Amniotic stem cell (primary cell): ENCODE measurements at regions not wholly inside any gene's neighbourhood (a gene's known extent, or its start where the extent isn't known, plus 50 kb on each side); places are given as distances from the start of the nearest gene placed in this dataset.
"Not testable (repeated sequence)": the region's sequence is repeated elsewhere in the genome, so short reads cannot be mapped to it uniquely, and the experiment has no call there.

ENCODE experiments used
- DNase-seq: peaks from one replicate; lab custom pipeline; 2025; lab: John Stamatoyannopoulos, UW

DNA sequence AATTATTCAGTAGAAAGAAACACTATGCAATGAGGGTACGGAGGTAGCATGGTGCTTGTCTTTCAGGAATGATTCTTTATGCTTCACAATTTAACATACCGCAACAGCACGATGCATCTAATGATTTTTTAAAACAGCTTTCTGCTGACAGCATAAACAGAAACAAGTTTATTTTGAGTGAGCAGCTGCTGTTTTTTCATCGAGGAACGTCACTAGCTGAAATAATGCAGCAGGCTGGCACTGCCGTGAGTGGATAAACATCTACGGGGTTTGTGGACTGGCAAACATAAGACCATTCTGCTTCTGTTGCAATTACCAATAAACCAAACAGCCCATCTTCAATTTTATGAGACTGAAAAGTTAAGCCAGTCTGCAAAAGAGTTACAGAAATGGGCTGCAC, 871.8 kb downstream of the RPS29 start:
- no peak for DNase-seq

DNA sequence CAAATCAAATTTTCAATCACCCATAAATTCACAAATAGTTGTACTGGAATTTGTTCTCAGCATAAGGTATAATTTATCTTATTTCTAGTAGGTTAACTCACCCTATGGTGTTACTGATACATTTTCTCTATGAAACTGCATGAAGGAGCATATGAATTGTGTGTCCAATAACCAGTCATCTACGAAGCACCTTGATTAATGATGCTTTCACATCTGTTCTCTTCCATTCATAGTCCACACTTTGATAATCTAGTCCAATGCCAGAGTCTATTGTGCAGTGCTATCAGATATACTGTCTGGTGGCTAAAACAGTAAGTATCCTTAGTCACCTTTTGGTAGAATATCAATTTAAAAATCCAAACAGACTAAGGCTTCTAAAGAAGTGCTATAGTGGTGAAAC, 876.0 kb downstream of the RPS29 start:
- DNase-seq, result no peak

DNA sequence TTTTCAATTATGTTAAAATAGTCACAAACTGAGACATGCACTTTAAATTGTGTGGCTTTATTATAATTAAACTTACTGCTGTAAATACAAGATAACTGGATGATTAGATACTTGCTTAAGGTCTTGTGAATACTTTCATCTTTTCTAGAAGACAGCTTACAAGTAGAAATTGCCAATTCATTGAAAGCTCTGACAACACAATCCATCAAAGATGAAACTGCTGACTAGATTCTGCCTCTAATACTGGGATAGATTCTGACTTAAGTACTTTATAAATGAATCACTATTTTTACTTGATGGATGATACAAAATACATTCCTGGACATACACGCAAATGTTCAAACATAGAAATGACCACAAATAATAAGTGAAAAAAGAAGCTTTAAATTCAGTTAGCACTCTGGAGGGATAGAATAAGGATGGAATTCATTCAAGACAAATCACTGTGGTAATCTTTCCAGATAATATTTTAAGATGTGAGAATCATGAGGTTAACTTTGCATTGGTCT, 876.8 kb downstream of the RPS29 start:
- DNase-seq, result no peak

DNA sequence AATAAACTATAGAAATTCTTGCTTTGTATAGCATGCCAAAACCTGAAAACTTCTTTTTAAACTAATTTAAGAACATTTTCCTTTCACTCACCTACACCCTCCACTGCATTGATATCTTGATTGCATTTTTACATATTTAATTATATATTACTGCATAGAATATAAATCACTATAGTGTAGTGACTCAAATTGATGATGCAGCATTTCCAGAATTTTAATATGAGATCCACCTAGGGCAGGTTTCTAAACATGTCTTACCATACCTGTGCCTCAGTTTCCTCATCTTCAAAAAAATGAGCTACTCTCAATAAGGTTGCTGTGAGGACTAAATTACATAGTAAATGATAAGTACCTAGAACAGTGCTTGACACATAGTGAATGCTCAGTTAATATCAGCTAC, 881.5 kb downstream of the RPS29 start:
- no peak for DNase-seq

DNA sequence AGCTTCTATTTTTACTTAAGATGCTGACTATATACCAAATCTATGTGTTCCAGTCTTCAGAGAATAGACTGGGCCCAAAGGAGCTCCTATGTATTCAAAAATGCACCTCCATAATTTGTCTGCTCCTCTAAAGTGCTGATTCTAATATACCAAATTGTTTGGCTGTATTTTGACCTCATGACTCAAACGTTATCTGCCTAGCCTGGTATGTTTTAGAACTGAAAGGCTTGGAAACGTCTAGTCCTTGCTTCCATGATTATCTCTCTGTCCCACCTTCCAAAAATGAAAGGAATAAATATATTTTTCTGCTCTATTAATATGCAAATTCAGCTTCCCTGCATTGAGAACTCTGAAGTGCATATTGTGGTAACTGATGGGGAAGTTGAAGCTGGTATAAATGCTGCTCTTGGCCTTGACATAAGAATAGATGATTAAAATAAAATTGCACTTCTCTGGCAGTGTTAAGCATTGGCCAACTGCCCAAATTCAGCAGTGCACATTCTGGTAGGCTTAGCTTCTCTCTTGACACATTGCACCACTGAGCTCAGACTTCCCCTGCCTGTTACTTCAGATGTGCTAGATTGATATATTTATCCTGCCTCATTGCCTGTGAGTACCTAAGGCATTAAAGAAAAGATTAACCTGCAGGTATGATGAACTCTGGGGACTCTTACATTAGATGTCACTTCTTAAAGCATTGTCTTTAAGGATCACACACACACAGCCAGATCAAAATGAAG, 882.3 kb downstream of the RPS29 start:
- no peak for DNase-seq

DNA sequence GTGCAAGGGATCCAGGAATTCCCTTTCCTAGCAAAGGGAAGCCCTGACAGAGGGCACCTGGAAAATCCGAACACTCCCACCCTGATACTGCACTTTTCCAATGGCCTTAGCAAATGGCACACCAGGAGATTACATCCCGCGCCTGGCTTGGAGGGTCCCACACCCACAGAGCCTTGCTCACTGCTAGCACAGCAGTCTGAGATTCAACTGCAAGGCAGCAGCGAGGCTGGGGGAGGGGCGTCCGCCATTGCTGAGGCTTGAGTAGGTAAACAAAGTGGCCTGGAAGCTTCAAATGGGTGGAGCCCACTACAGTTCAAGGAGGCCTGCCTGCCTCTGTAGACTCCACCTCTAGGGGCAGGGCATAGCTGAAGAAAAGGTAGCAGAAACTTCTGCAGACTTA, 888.8 kb downstream of the RPS29 start:
- not testable (repeated sequence) for DNase-seq

DNA sequence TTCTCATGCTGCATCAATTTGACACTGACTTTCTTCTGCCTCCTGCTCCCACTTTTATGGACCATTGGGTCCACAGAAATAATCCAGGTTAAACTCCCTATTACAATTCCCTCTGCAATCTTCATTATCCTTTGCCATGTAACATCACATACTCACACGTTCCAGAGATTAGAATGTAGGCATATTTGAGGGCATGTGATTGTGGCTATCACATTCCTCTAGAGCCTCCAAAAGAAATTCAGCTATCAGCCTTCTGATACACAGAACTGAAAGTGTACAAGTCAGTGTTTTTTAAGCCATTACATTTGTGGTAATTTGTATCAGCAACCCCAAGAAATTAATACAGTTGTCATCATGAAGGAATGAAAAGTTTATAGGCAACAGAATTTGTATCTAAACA, 892.4 kb downstream of the RPS29 start:
- DNase-seq, result no peak

DNA sequence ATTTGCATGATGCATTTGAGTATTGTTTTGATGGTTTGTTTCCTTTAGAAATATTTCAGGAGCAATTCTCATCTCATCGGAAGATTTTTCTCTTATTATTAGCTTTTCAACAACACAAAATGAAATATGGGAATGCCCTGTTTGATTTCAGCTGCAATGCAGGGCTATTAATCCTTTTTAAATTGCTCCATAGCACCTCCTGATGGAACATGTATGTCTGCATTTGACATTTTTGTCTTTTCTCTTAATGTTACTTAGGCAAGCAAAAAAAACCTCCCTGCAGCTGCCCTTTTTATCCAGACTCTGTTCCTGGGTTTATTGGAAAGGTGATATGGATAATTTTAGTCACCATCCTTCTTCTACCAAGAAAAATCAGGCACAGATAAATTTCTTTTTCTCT, 895.8 kb downstream of the RPS29 start:
- DNase-seq, result no peak

DNA sequence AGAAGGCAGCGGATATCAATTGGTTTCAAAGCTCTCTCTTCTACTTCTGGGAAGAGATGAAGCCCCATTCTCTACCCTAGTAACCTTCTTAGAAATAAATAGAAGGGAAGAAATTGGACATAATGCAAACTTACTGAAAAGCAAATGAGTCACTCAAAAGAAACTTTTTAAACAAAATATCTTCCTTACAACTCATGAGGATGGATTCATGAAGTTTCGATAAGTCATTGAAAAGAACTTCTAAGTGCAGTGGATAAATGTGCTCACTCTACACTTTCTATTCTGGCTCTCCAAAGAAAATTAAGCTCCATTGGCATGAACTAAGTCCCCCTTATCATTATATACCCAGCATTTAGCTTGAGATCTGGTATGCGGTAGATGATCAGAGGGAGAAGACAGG, 899.5 kb downstream of the RPS29 start:
- no peak for DNase-seq

DNA sequence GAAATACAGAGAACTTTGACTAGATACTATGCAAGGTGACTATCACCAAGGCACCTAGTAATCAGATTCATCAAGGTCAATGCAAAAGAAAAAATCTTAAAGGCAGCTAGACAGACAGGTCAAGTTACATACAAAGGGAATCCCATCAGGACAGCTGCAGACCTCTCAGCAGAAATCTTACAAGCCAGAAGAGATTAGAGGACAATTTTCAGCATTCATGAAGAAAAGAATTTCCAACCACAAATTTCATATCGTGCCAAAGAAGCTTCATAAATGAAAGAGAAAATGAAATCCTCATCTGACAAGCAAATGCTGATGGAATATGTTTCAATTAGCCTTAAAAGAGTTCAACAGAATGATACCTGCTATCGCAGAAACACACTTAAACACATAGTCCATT, 913.7 kb downstream of the RPS29 start:
- no peak for DNase-seq

DNA sequence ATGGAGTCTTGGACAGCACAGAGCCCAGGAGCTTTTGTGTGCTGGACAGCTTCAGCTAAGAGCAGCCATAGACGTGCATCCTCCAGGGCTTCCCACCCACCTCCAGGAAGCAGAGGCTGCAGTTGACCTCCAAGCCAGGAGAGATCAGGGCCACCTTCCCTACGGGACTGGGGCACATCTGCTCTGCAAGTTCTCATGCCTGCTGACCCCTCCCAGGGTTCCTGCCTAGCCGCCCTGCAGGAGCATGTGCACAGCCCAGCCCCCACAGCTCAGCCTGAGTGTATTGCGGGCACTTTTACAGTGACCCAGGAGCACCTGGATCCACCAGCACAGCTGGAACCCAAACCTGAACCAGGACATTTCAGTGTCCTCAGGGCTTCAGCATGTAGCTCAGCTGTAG, 915.2 kb downstream of the RPS29 start:
- DNase-seq, result no peak

DNA sequence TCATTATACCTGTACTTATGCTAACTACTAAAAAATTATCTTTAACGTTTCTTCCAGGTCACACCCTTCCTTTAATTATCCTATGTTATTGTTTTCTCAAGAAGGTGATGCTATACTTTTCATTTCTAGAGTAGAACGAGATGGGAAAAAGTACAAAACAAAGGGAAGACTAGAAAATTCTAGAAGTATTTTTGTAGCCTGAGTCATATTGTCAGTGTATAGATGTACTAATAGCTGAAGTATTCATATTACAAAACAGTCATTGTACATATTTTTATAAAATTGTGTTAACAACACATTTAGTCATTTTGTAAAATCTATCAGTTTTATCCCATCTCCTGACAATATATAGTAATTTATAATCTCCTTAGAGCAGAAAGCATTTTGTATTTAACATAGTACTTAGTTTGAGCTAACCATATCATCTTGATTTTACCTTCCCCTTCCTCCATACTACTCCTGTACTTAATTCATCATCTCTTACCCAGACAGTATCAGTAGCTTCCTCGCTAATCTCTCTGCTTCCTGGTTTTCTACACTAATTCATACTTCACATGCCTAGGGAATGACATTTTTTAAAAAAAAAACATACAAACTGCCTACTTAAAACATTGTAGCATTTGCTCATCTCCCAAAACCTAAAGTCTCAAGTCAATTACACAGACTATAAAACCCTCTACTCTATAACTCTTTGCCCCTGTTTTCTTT, 920.9 kb downstream of the RPS29 start:
- no peak for DNase-seq

DNA sequence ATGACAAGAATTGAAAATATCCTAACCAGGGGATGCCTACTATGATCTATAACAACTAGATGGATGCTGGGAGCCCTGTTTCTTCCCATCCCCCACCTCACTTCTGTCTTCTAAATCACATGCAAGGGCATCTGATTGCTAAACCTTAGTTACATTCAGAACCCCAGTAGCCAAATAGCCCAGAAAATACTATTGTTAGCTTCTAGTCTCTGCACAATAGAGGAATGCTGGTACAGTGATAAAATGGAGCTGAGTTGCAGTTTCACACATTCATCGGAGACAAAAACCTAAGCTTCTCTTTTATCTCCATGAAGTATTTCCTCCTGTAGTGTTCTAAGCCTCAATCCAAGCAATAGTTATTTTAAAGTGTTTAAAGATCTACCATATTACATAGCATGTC, 942.9 kb downstream of the RPS29 start:
- no peak for DNase-seq

DNA sequence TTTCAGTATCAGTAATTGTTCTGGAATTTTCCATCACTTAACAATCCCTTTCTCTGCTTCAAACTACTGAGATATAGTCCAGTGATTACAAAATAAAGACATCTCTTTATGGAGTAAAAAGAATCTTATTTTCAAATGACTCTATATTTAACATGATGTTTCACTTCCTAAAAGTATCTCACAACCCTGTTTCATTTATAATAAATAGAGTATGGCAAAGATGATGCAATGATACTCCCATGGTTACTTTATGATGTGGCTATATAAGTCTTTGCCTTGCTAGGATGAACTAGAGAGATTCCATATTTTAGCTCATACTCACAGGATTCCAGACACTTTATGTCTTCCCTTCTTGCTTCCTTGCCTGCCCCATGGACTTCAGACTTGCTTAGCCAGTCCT, 953.5 kb upstream of the MDGA2 start:
- DNase-seq, result no peak

DNA sequence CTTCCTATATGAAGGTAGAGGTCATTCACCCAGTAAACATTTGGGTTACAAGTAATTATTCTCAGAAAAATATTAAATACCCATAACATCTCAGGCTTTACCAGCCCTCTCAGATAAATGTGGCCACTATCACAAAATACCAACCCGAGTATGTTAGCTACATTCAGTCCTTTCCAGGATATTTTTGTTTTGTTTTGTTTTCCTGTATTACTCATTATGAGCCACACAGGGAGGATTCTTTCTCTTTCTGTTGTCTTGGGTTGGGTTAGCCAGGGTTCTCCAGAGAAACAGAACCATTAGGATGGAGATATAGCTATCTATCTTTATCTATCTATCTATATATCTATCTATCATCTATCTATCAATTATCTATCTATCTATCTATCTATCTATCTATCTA, 947.6 kb upstream of the MDGA2 start:
- DNase-seq, result no peak

DNA sequence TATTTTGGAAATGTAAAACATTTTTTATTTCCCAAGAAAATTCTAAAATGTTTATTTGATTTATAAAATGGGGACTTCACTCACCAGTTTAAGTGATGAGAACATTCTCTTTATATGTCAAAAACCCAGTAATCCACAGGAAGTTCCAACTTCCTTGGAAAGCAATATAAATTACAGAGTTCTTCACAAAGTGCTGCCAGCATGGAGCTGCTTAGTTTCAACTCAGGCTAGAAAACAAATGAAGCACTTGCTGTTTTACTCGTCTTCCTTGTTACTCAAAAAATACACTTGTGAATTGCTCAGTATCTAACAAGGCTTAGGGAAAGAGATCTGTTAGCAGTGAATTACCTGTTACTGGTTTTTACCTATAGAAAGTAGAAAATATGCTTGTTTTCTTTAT, 942.7 kb upstream of the MDGA2 start:
- no peak for DNase-seq

DNA sequence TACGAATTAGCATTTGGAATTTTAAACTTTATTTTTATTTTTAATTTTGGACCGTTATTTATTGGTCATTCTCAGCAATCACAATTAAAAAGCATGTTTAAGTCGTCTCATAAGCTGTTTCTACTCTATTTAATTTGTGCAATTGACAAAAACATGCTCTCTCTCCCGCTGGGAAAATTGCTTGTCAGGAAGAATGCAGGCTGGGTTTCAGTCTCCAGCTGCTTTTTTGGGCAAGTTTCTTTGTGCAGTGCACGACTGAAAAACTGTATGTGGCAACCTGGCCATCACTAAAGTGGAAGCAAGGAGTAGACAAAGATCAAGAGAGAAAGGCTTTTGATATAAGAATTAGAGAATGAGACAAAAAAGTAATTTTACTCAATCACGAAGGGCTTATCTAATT, 941.5 kb upstream of the MDGA2 start:
- no peak for DNase-seq

DNA sequence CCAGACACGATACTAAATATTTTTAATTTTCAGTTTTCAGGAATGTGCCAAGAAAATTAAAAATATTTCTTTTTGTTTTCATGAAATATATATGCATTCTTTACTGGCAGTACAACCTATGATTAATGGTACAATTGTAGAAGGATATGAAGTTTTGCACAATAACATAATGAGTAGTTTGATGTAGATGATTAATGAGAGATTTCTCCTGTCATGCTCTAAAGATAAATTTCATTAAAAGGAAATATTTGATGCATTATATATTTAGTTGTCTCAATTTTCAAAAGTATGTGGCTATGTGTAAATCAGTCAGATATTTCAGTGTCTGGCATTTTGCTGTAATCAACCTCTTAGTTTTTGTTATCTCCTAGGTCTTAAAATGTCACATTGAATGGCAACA, 940.2 kb upstream of the MDGA2 start:
- no peak for DNase-seq

DNA sequence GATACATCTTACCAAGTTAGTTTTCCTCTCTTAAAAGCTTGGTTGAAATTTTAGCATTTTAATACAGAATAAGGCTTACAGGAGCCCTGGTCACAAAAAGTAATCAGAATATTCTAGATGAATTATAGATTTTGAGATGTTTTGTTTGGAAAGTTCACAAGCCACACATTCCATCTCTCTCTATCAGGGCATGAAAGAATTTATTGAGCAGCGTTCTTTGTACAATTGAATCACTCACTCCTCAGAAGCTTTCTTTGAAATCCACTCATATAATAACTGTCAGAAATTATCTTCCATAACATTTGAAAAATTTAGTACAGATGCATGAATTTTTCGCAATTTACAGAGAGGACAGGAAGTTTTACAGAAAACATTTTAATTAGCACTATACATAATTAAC, 938.6 kb upstream of the MDGA2 start:
- DNase-seq, result no peak

DNA sequence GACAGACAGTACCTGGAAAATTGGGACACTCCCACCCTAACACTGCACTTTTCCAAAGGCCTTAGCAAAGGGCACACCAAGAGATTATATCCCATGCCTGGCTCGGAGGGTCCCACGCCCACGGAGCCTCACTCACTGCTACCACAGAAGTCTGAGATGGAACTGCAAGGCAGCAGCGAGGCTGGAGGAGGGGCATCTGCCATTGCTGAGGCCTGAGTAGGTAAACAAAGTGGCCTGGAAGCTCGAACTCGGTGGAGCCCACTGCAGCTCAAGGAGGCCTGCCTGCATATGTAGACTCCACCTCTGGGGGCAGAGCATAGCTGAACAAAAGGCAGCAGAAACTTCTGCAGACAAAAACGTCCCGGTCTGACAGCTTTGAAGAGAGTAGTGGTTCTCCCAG, 931.6 kb upstream of the MDGA2 start:
- DNase-seq, result not testable (repeated sequence)

DNA sequence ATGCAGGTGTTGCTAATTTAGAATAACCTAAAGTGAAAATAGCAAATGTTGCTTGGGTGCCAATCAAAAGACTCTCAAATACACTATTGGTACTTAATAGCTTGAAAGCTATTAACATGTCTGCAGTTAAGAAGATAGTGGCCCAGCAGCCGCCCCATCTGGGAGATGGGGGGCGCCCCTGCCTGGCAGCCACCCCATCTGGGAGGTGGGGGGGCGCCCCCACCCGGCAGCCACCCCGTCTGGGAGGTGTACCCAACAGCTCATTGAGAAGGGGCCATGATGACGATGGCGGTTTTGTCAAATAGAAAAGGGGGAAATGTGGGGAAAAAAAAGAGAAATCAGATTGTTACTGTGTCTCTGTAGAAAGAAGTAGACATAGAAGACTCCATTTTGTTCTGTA, 923.1 kb upstream of the MDGA2 start:
- no peak for DNase-seq

DNA sequence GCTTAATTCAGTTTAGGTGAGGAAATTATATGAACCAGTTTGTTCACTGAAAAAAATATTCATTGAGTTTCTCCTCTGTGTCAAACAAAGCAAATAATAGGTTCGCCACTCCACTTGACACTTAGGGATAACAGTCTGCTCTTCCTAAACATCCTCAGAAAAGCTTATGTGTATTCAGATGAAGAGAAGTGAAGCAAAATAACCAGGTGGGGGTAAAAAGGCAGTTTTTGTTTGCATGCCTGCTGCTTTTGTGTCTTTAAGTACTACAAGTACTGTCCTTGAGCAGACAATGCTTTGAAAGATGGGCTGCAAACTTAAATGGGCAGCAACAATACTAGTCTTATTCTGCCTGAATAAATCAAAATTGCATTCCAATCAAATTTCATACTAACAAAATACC, 910.7 kb upstream of the MDGA2 start:
- no peak for DNase-seq

DNA sequence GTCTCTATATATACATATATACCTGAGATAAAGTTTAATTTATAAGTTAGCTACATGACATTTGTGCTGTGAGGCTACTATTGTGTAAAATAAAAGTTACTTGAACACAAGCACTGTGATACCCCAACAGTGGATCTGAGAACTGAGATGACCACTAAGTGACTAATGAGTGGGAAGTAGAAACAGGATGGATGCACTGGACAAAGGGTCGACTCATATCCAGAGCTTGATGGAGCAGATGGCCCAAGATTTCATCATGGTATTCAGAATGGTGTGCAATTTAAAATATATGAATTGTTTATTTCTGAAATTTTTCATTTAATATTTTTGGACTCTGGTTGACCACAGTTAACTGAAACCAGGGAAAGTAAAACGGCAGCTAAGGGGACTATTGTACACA, 908.6 kb upstream of the MDGA2 start:
- DNase-seq, result no peak

DNA sequence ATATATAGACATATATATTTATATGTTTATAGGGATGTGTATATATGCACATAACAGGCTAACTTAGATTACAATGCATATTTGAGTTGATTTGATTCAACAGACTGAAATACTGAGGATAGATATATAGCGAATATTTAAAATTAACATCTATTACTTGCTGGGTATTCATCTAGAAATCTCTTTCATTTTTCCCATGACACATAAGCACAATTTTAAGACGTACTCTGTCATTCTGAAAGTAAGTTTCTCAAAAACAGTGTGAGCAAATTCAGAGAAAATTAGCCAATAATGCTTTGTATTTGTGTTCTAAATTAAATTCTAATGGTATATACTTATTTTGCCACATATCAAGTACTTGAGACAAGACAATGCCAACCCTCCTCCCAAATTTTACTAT, 907.5 kb upstream of the MDGA2 start:
- DNase-seq, result no peak
